MCF 10A (cell line): ENCODE measurements at regions not wholly inside any gene's neighbourhood (a gene's known extent, or its start where the extent isn't known, plus 50 kb on each side); places are given as distances from the start of the nearest gene placed in this dataset.

Experiments used
- BruUV-seq: library from RNA; stranded (reverse); fragments of 400-500 nt; replicated peaks from 2 replicates; lab custom pipeline; 2021; lab: Mats Ljungman, UMichigan
- CTCF ChIA-PET: fragments of 300-600 bp; sonication (Branson Sonifier 250); formaldehyde crosslinking; extraction: SDS; loops from one replicate; lab custom pipeline; 2021; ENCODE audit warnings: antibody characterized with exemption, inconsistent platforms; lab: Yijun Ruan, JAX
- POLR2A ChIA-PET: fragments of 300-600, 350-650 bp; sonication (Branson Sonifier 250); formaldehyde crosslinking; extraction: SDS; loops from one replicate; lab custom pipeline; 2020; ENCODE audit warnings: antibody characterized with exemption, inconsistent platforms; lab: Yijun Ruan, JAX
- DNase-seq: peaks from one replicate; pipeline ENCODE4 v3.0.0-alpha.2; 2018; ENCODE audit not compliant: unreplicated experiment
- H3K27ac Mint-ChIP-seq: one replicate; pipeline ENCODE4 v1.8.0; 2022; ENCODE audit warnings: mild to moderate bottlenecking, low read depth, mixed read lengths; ENCODE audit not compliant: unreplicated experiment
- H3K27me3 Mint-ChIP-seq: one replicate; pipeline ENCODE4 v1.8.0; 2022; ENCODE audit warnings: mixed read lengths; ENCODE audit not compliant: insufficient read depth, unreplicated experiment
- H3K36me3 Mint-ChIP-seq: one replicate; pipeline ENCODE4 v1.8.0; 2022; ENCODE audit warnings: mild to moderate bottlenecking, moderate library complexity, mixed read lengths; ENCODE audit not compliant: insufficient read depth, unreplicated experiment
- H3K4me1 Mint-ChIP-seq: one replicate; pipeline ENCODE4 v1.8.0; 2022; ENCODE audit warnings: mixed read lengths; ENCODE audit not compliant: insufficient read depth, unreplicated experiment
- H3K4me3 Mint-ChIP-seq: one replicate; pipeline ENCODE4 v1.8.0; 2022; ENCODE audit warnings: mild to moderate bottlenecking, moderate library complexity, mixed read lengths; ENCODE audit not compliant: unreplicated experiment
- H3K9me3 Mint-ChIP-seq: one replicate; pipeline ENCODE4 v1.8.0; 2022; ENCODE audit warnings: mixed read lengths; ENCODE audit not compliant: unreplicated experiment
- intact Hi-C: fragments of 100-400 bp; cut with micrococcal nuclease; formaldehyde crosslinking; loops from 2 replicates; pipeline ENCODE4 v1.14.1; 2022
- TF ChIP-seq, protein P1 (sequence below): fragments of 200-600 bp; IDR thresholded peaks from one replicate; pipeline ENCODE4 v1.8.0; 2022; ENCODE audit warnings: antibody characterized with exemption, mild to moderate bottlenecking; ENCODE audit not compliant: unreplicated experiment

DNA sequence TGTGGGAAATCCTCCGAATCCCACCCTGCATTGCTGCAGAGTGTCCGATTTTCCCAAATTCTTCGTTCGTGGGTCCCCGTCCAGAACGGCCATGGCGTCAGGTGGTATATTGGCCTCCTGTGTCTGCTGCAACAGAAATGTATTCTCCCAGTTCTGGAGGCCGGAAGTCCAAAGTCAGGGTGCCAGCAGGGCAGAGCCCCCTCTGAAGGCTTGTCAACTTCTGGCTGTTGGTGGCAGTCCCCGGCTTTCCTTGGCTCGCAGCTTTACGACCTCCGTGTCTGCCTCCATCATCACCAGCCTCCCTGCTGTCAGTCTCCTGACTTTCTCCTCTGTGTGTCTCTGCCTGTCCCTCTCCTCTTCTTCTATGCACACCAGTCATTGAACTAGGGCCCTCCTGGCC, 142.1 kb upstream of the FOXF1 start:
- CTCF ChIA-PET, result no interaction called here

DNA sequence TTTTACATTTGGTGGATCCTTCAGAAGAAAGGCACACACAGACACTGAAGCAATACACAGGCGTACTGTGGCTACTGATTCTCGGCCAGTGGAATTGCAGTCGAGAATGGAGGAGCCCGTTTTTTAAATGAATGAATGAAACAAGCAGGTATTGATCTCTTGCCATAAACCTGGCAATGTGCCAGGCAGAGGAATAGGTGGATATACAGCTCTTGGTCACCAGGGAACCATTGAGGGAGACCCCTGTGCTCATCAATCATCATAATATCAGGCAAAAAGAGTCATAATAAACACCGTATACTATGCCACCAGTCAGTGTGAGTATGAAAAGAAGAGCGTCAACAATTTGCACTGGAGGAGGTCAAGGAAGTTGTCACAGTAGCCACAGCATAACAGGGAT, 140.3 kb upstream of the FOXF1 start:
- H3K27ac Mint-ChIP-seq, result no peak overlapping the region
- intact Hi-C loops, result no loop called here
- TF ChIP-seq, protein P1, sequence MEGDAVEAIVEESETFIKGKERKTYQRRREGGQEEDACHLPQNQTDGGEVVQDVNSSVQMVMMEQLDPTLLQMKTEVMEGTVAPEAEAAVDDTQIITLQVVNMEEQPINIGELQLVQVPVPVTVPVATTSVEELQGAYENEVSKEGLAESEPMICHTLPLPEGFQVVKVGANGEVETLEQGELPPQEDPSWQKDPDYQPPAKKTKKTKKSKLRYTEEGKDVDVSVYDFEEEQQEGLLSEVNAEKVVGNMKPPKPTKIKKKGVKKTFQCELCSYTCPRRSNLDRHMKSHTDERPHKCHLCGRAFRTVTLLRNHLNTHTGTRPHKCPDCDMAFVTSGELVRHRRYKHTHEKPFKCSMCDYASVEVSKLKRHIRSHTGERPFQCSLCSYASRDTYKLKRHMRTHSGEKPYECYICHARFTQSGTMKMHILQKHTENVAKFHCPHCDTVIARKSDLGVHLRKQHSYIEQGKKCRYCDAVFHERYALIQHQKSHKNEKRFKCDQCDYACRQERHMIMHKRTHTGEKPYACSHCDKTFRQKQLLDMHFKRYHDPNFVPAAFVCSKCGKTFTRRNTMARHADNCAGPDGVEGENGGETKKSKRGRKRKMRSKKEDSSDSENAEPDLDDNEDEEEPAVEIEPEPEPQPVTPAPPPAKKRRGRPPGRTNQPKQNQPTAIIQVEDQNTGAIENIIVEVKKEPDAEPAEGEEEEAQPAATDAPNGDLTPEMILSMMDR, result no peak
- no peak overlapping the region for H3K4me3 Mint-ChIP-seq
- H3K36me3 Mint-ChIP-seq, result no peaks in the 10 kb centered on the region
- POLR2A ChIA-PET, result no interaction called here
- H3K27me3 Mint-ChIP-seq, result no peaks in the 10 kb centered on the region
- CTCF ChIA-PET, result no interaction called here
- peaks cover 1% of the 10 kb centered on the region for H3K4me1 Mint-ChIP-seq
- no TSS peak for BruUV-seq
- no peak for DNase-seq
- no peaks in the 10 kb centered on the region for H3K9me3 Mint-ChIP-seq

More for the DNA sequence above, 142.1 kb upstream of the FOXF1 start:
- POLR2A ChIA-PET, result no interaction called here
- peak overlapping the region; percentile 71 for H3K27ac Mint-ChIP-seq
- no peak overlapping the region for H3K4me3 Mint-ChIP-seq
- no peak for DNase-seq
- TF ChIP-seq, protein P1, result no peak
- intact Hi-C loops, result no loop called here
- peaks cover 7% of the 10 kb centered on the region for H3K4me1 Mint-ChIP-seq
- no TSS peak for BruUV-seq
- no peaks in the 10 kb centered on the region for H3K27me3 Mint-ChIP-seq
- H3K36me3 Mint-ChIP-seq, result no peaks in the 10 kb centered on the region
- H3K9me3 Mint-ChIP-seq, result no peaks in the 10 kb centered on the region

DNA sequence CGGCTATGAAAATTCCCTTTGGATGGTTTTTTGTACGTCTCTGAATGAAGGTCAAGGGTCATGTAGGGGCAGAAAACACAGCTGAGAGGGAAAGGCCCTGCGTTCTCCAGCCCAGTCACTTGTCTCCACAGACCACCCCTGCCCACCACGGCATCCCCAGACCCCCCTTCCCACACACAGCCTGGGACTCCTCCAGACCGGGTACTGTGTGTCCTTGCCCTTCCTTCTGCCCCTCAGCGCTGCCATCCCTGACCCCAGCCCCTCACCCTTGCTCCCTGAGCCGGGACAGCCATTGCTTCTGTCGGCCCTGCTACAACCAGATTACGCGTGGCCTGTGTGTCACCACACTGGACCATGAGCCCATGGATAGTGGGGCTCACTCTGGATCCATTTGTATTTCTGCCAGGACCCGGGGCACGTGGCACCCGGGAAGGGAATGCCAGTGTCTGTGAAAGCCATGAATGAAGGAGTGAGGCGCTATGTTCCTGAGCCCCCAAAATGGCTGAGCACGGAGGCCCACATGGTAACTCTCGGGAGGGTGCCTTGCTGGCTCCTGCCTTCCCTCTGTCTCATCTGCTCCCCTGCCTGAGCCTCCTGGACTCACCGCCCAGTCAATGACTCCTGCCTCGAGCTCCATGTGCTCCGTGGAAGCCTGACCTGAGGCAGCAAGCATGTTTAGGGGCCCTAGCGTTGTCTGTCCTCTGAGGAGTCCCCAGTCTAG, 139.1 kb upstream of the FOXF1 start:
- H3K36me3 Mint-ChIP-seq, result no peaks in the 10 kb centered on the region
- H3K27me3 Mint-ChIP-seq, result no peaks in the 10 kb centered on the region
- no TSS peak for BruUV-seq
- peaks cover 12% of the 10 kb centered on the region for H3K4me1 Mint-ChIP-seq
- H3K4me3 Mint-ChIP-seq, result no peak overlapping the region
- no peak for DNase-seq
- POLR2A ChIA-PET, result no interaction called here
- CTCF ChIA-PET, result no interaction called here
- no peaks in the 10 kb centered on the region for H3K9me3 Mint-ChIP-seq
- no peak overlapping the region for H3K27ac Mint-ChIP-seq
- intact Hi-C loops, result no loop called here
- TF ChIP-seq, protein P1, result no peak

DNA sequence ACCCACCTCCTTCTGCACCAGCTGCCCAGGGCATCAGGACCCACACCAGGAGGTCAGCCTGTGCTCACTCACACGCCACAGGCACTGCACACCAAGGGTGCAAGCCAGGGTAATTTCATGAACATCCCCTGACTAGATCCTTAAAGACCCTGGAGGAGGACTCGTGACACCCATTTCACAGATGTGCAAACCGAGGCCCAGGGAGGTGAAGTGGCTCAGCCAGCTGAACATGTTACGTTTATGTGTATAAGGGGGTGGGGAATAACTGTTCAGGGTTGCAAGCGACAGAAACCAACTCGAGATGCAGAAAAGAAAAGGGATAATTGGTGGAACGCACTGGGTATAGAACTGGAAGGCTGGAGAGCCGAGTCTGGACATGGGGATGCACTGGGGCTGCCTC, 138.1 kb upstream of the FOXF1 start:
- Mint-ChIP-seq H3K4me3 (no peak overlapping the region), H3K27ac (no peak overlapping the region), H3K27me3 (no peaks in the 10 kb centered on the region), H3K4me1 (peaks cover 12% of the 10 kb centered on the region), H3K36me3 (no peaks in the 10 kb centered on the region), H3K9me3 (no peaks in the 10 kb centered on the region)
- ChIA-PET POLR2A (no interaction called here), CTCF (no interaction called here)
- DNase-seq, result no peak
- intact Hi-C loops, result no loop called here
- TF ChIP-seq, protein P1, result no peak
- no TSS peak for BruUV-seq
